Thoracic aorta (tissue), 2 donors: ENCODE measurements at regions not wholly inside any gene's neighbourhood (a gene's known extent, or its start where the extent isn't known, plus 50 kb on each side); places are given as distances from the start of the nearest gene placed in this dataset.

Source experiments
- ATAC-seq: fragments of 150-250 bp; one replicate; pipeline ENCODE4 v1.8.0; 2017; ENCODE audit warnings: low read depth; ENCODE audit not compliant: insufficient number of reproducible peaks, low FRiP score
- DNase-seq: peaks from one replicate; pipeline ENCODE4 v3.0.0-alpha.2; 2020; ENCODE audit warnings: low spot score
- H3K27ac ChIP-seq, 2 donors: fragments of 200-600 bp; sonication (generic); 1 replicate in 1 of 2; 2 replicates in 1 of 2; pipeline ENCODE4 v1.5.1; 2016; ENCODE audit warnings: mild to moderate bottlenecking in 2 of 2, moderate library complexity in 2 of 2
- H3K27me3 ChIP-seq: fragments of 200-600 bp; sonication (generic); replicated peaks from 2 replicates; pipeline ENCODE4 v1.6.0; 2016; ENCODE audit warnings: mild to moderate bottlenecking; ENCODE audit not compliant: insufficient read depth
- H3K36me3 ChIP-seq: fragments of 200-600 bp; sonication (generic); one replicate; pipeline ENCODE4 v1.5.1; 2016
- H3K4me1 ChIP-seq, 2 donors: fragments of 200-600 bp; sonication (generic); 1 replicate in 1 of 2; 2 replicates in 1 of 2; pipeline versions ENCODE4 v1.5.1 to v1.6.0; 2016; ENCODE audit warnings: low read depth in 2 of 2, mild to moderate bottlenecking in 1 of 2; ENCODE audit not compliant: control insufficient read depth in 1 of 2
- H3K4me3 ChIP-seq: fragments of 200-600 bp; sonication (generic); 2 replicates; pipeline ENCODE4 v1.5.1; 2016; ENCODE audit warnings: mild to moderate bottlenecking
- H3K9me3 ChIP-seq: fragments of 200-600 bp; sonication (generic); 2 replicates; pipeline ENCODE4 v1.5.1; 2016
- TF ChIP-seq, protein P1 (sequence below): fragments of 200-600 bp; sonication (generic); IDR thresholded peaks from one replicate; pipeline ENCODE4 v1.5.1; 2019; ENCODE audit warnings: antibody characterized with exemption

DNA sequence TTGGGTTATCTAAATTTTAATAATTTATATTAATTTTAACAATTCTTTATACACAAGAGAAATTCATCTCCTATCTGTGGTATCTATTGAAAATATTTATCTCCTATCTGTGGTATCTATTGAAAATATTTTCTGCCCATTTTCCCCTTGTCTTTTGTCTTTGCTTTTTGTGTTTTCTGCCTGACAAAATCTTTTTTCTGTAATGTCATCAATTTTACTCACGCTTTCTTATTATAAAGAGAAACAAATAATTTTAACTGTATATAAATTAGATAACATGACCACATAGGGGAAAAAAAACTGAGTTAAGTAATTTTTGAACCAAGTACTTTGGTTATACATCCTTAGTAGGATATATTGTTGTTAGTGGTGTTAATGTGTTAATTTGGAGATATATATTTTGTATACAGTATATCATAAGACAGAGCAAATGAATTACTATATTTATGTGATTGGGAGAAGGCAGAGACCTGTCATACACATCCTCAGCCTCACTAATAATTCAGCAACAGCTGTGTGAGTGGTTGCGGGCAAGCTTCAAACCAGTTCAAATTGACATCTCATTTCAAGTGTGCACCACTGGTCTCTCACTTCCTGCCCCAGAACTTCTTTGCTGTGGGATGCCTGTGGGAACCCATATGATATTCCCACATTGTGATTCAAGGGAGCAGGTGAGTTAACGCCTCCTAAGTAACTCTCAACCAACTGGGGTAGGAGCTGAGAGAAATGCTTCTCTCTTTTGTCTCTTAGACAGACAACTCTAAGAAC lies 292.4 kb downstream of the SP3 start:
- Histone ChIP-seq H3K4me3 (no peak overlapping the region), H3K4me1 (no peaks in the 10 kb centered on the region), H3K27ac (no peak overlapping the region), H3K27me3 (no peaks in the 10 kb centered on the region), H3K9me3 (no peaks in the 10 kb centered on the region), H3K36me3 (no peaks in the 10 kb centered on the region)
- TF ChIP-seq, protein P1, sequence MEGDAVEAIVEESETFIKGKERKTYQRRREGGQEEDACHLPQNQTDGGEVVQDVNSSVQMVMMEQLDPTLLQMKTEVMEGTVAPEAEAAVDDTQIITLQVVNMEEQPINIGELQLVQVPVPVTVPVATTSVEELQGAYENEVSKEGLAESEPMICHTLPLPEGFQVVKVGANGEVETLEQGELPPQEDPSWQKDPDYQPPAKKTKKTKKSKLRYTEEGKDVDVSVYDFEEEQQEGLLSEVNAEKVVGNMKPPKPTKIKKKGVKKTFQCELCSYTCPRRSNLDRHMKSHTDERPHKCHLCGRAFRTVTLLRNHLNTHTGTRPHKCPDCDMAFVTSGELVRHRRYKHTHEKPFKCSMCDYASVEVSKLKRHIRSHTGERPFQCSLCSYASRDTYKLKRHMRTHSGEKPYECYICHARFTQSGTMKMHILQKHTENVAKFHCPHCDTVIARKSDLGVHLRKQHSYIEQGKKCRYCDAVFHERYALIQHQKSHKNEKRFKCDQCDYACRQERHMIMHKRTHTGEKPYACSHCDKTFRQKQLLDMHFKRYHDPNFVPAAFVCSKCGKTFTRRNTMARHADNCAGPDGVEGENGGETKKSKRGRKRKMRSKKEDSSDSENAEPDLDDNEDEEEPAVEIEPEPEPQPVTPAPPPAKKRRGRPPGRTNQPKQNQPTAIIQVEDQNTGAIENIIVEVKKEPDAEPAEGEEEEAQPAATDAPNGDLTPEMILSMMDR = no peak
- no peak for ATAC-seq
- DNase-seq = no peak

DNA sequence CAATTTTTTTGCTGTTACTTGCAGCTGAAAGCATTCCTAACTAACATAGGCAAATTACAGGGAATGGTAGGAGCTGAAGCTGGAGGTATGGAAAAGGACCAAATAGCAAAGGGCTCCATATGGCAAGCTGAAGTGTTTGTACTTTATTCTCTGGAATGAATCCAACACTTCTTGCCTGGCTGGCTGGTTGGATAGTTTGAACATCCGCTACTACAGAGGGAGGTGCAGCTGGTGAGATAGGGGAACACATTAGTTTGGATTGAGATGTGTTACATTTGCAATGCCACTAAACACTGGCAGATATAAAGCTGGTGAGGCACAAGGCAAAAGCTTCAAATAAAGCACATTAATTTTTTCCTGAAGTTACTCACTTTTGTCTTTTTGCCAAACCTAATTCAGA lies 291.5 kb downstream of the SP3 start:
- no peak for ATAC-seq
- no peak for DNase-seq
- Histone ChIP-seq H3K4me1 (no peaks in the 10 kb centered on the region), H3K27ac (no peak overlapping the region), H3K9me3 (no peaks in the 10 kb centered on the region), H3K4me3 (no peak overlapping the region), H3K27me3 (no peaks in the 10 kb centered on the region), H3K36me3 (no peaks in the 10 kb centered on the region)
- TF ChIP-seq, protein P1 = no peak

DNA sequence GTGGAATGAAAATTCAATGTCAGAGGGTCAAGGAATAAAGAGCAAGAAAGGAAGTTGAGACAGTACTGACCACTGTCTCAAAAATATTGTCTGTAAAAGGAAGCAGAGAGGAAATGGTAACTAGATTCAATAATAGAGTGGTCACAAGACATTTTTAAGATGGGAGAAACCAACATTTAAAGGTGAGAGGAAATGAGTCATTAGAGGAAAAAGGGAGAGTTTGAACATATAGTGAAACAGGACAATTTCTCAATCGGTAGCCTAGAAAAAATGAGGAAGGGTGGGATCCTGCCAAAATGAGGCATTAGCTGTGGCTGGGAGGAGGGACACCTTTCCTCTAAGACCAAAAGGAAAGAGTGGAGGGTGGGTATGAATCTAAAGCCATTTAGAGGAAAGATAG lies 288.5 kb downstream of the SP3 start:
- Histone ChIP-seq H3K27ac (no peak overlapping the region), H3K27me3 (no peaks in the 10 kb centered on the region), H3K4me1 (no peaks in the 10 kb centered on the region), H3K9me3 (no peaks in the 10 kb centered on the region), H3K4me3 (no peak overlapping the region), H3K36me3 (no peaks in the 10 kb centered on the region)
- ATAC-seq (no peak), DNase-seq (no peak)
- TF ChIP-seq, protein P1 = no peak

DNA sequence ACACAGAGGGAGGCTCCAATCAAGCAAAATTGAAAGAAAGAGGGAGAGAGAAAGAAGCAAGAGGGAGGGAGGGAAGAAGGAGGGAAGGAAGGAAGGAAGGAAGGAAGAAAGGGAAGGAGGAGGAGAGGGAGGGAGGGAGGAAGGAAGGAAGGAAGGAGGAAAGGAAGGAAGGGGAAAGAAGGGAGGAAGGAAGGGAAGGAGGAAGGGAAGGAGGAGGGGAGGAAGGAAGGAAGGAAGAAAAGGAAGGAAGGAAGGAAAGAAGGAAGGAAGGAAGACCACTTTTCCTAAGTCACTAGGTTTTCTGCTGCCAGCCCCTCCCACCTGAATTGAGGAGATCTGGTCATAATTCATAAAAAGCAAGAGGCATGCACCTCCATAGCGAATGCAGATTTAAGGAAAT lies 287.0 kb downstream of the SP3 start:
- H3K9me3 ChIP-seq = no peaks in the 10 kb centered on the region
- no peak overlapping the region for H3K4me3 ChIP-seq
- no peaks in the 10 kb centered on the region for H3K4me1 ChIP-seq
- no peaks in the 10 kb centered on the region for H3K36me3 ChIP-seq
- DNase-seq (no peak), ATAC-seq (no peak)
- TF ChIP-seq, protein P1 = no peak
- H3K27ac ChIP-seq = no peak overlapping the region
- H3K27me3 ChIP-seq = no peaks in the 10 kb centered on the region

DNA sequence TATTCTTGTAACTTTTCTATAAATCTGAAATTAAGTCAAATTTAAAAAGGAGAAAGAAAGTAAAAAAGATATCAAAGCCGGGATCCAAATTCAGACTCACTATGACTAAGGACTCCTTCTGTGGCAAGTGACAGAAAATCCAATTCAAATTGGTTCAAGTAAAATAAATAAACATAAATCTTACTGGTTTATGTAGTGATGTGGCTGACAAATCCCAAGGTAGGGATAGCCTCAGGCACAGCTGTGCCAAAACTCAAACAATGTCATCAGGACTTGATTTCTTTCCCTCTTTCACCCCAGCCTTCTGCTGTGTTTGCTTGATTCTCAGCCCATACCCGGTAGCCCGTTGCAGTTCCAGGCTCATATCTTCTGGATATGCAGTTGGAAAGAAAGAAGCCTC lies 284.6 kb downstream of the SP3 start:
- ATAC-seq = no peak
- DNase-seq = no peak
- Histone ChIP-seq H3K4me3 (no peak overlapping the region), H3K4me1 (no peaks in the 10 kb centered on the region), H3K36me3 (no peaks in the 10 kb centered on the region), H3K27me3 (no peaks in the 10 kb centered on the region), H3K27ac (no peak overlapping the region), H3K9me3 (no peaks in the 10 kb centered on the region)
- TF ChIP-seq, protein P1 = no peak
